ENCODE measurements at regions not wholly inside any gene's neighbourhood (a gene's known extent, or its start where the extent isn't known, plus 50 kb on each side); places are given as distances from the start of the nearest gene placed in this dataset.
"Not testable (repeated sequence)": the region's sequence is repeated elsewhere in the genome, so short reads cannot be mapped to it uniquely, and the experiment has no call there.

DNA sequence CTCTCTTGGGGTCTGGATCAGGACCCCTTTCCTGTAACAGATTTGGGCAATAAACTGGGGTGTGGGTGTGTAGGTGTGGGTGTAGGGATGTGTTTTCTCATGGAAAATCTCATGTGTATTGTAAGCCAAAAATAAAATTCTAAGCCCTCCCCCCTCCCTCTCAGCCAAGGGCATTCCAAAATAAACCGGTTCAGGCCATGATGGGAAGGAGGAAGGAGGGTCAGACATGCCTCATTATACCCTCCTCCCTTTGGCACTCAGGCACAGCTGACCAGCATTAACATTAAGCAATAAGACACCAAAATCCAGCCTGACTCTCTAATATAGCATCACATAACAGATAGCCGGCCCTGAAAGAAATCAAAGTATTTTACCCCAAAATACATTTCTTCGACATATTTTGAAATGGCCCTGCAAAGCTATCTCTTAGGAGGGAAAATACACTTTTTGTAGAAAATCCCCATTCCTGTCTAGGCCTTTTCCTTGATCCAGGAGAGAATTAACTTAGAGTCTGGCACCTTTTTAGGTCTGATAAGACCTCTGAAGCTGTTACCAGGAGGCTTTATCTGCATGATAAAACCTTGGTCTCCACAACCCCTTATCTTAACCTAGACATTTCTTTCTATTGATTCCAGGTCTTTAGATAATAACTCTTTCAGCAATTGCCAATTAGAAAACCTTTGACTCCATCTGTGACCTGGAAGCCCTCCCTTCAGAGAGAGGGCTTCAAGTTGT lies 128.7 kb upstream of the COL5A2 start:
- no peak for DNase-seq (ENCODE audit: extremely low read depth in 1 of 2, low read depth in 1 of 2)

DNA sequence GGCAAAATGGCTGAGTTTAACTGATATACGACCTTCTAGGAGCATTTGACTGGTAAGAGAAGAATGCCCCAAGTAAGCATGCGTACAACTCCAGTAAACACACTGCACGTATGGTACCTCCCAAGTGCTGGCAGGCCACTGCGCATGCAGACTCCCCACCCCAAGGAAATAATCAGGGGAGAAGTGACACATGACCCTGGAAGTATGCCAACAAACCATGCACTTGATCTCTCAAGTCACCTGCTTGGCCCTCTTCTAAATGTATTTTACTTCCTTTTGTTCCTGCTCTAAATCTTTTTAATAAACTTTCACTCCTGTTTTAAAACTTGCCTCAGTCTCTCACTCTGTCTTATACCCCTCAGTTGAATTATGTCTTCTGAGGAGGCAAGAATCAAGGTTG lies 129.8 kb upstream of the COL5A2 start:
- DNase-seq (ENCODE audit: extremely low read depth in 1 of 2, low read depth in 1 of 2): no peak

DNA sequence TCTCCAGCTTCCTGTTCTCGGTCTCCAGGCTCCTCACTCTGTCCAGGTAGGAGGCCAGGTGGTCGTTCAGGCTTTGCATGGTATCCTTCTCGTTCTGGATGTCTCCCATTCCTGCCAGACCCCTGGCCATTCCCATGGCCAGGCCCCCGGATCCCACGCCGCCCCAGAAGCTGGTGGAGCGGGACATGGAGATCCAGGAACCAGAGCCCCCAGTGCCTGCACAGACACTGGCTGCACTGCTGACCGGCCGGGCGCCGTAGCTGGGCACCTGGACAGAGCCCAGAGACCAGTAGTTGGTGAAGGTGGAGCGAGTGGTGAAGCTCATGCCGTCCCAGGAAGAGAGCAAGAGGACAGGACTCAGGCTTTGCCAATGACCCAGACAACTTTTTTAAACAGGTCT lies 129.1 kb upstream of the WDR75 start:
- no peak for DNase-seq (ENCODE audit: extremely low read depth in 1 of 2, low read depth in 1 of 2)

DNA sequence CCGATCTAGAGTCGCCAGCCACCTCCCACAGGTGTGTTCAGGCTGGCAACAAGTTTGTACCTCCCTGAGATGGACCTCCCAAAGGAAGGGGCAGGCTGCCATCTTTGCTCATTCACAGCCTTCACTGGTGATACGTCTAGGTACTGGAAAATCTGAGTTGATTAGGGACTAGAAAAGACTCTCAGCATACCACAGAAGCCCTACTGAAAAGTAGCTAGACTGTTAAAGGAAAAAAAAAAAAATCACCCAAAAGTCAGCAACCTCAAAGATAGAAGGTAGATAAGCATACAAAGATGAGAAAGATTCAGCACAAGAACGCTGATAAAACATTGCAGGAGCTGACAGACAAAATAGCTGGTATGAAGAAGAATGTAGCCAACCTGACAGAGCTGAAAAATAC lies 128.6 kb upstream of the WDR75 start:
- DNase-seq (ENCODE audit: extremely low read depth in 1 of 2, low read depth in 1 of 2): no peak

DNA sequence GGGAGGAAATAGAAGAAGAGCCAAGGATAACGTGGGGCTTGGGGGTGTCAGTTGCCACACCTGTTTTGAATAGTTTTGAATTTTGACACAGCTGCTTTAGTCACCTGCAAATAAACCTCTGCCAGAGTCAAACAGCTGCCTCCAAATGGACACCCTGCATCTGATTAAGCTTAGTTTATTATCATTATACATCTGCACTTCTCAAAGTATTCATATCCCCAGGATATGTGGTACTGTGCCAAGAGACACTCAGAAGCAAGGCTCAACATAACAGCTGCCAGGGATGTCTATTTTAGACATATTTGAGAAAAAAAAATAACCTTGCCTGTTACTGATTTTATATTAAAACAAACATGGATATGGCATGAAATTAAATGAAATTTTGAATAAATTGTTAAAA lies 122.5 kb upstream of the WDR75 start:
- no peak for DNase-seq (ENCODE audit: extremely low read depth in 1 of 2, low read depth in 1 of 2)

DNA sequence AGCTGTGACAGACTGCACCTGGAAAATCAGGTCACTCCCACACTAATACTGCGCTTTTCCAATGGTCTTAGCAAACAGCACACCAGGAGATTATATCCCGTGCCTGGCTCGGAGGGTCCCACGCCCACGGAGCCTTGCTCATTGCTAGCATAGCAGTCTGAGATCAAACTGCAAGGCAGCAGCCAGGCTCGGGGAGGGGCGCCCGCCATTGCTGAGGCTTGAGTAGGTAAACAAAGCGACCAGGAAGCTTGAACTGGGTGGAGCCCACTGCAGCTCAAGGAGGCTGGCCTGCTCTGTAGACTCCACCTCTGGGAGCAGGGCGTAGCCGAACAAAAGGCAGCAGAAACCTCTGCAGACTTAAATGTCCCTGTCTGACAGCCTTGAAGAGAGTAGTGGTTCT lies 121.8 kb upstream of the WDR75 start:
- DNase-seq (ENCODE audit: extremely low read depth in 1 of 2, low read depth in 1 of 2): not testable (repeated sequence)

DNA sequence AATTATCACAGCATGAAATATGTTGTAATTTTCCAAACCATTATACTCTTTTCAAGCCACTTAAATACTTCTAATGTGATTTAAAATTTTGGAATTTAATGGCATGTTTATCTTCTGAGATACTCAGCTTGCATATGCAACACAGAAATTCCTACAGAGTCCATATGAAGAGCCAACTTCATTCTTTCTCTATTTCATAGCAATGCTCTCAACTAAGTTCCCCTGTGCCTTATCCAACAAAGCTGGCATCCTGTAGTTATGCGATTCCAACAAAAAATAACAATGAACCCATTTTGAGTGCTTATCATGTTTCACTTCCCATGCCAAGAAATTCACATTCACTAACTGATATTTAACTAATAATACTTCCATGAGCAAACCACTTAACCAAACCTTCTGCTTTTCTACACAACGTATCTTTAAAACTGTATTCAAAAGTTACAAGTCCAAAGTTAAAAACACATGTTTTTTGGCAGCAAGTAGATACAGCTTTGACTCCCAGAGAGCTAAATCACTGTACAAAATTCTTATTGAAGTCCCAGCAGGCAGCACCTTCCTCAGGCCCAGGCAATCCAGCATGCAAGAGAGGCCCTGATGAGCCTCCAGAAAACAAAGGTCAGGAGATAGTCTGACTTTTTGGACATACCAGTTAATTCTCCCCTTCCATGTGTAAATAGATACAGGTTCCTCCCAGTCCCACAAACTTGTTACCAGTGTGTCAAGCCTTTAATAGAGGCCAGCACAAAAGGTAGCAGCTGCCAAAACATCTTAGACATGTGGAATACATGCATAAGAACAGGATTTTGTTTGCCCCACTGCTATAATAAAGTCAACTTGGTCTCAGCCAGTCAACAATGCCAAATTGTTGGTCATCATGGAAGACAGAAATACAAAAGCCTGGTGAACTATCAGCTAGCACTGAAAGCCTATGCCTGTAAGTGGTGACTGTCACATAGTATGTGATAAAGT lies 113.1 kb upstream of the WDR75 start:
- no peak for DNase-seq (ENCODE audit: extremely low read depth in 1 of 2, low read depth in 1 of 2)

DNA sequence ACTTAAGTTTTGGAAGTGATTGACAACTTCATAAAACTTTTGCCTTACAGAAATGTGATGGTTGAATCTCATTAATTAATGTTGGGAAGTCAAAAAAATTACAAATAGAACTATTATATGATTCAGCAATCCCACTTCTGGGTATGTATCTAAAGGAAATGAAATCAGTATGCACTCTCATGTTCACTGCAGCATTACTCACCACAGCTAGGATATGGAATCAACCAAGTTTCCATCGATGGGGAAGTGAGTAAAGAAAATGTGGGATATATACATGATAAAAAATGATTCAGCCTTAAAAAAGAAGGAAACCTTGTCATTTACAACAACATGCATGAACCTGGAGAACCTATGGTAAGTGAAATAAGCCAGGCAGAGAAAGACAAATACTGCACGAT lies 112.4 kb upstream of the WDR75 start:
- no peak for DNase-seq (ENCODE audit: extremely low read depth in 1 of 2, low read depth in 1 of 2)

DNA sequence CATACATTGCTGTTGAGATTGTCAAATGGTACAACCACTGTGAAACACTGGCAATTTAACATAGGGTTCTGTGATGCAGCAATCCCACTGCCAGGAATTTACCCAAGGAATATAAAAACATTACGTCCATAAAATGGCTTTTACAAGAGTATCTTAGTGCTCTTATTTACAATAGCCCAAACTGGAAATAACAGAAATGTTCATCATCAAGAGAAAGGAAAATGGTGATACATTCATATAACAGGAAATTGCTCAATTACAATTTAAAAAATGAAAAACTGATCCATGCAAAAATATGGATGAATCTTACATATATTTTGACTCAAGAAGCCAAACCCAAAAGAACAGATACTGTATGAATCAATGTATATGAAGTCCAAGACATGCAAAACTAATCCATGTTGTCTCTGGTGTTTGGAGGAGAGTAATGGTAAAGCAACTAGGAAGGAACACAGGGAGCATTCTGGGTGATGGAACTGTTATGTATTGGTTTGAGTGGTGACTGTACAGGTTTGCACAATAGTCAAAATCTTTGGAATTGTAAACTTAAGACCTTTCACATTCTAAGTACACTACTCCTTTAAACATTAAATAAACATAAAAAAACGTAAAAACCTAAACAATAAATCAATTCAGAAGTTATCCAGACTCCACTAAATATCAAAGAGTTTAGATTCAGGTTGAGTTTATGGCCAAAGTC lies 104.8 kb upstream of the WDR75 start:
- DNase-seq (ENCODE audit: extremely low read depth in 1 of 2, low read depth in 1 of 2): no peak

DNA sequence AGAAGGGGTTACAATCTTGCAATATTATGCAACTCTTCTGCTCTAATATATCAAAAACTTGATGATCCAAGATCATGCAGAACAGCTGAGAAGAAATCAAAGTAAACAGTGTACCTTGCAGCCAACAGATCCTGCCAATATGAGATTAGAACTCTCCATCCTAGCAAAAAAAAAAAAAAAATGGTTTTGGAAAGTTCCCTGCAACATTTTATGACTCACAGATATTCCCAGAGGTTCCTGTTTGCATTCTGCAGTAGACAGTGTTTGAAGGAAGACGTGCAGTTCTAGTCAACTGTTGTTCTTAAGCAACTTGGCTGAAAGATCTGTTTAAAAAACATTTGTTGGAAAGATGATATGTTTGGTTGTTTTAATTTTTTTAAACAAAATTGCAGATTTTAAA lies 103.6 kb upstream of the WDR75 start:
- no peak for DNase-seq (ENCODE audit: extremely low read depth in 1 of 2, low read depth in 1 of 2)

DNA sequence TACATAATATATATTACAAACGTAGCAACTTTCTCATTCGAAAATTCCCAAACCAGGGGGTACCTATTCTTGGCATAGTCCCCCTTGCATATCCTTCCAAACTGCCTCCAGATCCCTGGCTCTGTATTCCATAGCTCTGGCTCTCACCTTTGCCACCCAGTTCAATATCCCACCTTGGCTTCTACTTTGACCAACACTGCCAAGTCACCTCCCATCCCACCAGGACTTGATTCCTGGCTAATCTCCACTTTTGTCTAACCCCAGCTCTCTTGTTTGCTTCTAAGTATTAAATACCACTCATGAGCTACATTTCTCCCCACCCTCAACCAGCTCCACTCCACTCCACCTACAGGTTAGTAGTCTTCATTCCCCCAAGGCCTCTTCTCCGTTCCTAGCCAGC lies 103.2 kb upstream of the WDR75 start:
- DNase-seq (ENCODE audit: extremely low read depth in 1 of 2, low read depth in 1 of 2): no peak

DNA sequence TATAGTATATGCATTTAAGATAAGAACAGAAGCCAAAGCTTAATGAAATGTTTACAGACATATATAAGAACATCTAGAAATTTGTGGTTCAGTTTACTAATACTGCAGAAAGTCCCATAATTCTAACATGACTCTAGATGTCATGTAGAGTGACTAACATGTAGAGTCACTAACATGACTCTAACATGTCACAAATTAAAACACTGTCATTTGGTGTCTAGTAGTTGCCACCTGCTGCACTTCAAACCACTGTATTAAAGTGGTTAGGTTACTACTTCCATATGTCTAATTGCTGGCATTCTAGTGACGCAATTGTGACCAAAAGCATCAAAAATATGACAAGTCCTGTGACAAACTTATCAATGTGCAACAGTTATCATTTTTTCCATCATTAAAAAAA lies 100.2 kb upstream of the WDR75 start:
- no peak for DNase-seq (ENCODE audit: extremely low read depth in 1 of 2, low read depth in 1 of 2)

DNA sequence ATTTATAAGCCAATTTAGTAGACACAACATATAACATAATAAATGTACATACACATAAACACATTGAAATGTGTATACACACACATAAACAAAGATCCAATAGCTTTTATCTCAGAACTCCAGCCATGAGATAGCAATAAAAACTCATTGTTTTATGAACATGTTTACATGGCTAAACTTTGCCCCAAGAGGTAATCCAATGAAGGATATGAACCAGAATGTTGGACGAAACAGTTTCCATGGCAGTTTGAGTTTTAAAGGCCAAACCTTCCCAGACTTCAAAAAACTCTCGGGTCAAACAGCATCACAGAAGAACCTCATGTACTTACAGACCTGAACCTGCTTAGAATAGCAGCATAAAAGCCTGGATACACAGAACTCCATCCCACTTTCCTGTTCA lies 97.2 kb upstream of the WDR75 start:
- DNase-seq (ENCODE audit: extremely low read depth in 1 of 2, low read depth in 1 of 2): no peak

DNA sequence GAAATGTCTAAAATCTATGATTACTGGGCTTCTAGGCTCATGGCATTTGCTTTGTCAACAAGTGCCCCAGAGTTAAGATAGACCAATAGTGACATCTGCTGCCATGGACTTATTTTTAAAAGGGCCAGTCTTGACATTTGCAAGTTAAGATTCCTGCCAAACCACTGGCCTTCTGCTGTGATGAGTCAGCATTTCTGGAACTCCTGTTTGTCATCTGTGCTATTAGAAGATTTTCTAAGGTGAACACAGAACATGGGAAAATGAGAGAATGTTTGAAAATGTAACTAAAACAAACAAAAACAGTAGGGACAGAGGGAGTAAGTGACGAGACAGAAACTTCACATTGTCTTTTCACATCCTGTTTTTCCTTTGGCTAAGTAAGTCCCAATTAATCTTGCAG lies 93.7 kb upstream of the WDR75 start:
- no peak for DNase-seq (ENCODE audit: extremely low read depth in 1 of 2, low read depth in 1 of 2)

DNA sequence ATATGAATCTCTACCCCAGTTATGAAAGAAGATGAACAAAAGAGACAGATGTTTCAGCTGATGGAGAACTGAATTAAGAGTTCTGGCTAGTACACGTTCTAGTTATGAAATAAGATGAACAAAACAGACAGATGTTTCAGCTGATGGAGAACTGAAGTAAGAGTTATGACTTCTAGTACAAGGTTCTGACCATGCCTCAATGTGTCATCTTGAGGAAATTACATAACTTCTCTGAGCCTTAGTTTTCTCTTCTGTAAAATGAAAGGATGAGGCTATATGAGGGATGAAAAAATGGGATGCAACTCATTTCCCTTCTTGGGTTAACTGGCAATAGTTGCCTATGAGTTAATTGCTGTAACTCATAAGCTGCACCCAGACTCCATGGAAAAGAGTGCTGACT lies 92.9 kb upstream of the WDR75 start:
- DNase-seq (ENCODE audit: extremely low read depth in 1 of 2, low read depth in 1 of 2): no peak

DNA sequence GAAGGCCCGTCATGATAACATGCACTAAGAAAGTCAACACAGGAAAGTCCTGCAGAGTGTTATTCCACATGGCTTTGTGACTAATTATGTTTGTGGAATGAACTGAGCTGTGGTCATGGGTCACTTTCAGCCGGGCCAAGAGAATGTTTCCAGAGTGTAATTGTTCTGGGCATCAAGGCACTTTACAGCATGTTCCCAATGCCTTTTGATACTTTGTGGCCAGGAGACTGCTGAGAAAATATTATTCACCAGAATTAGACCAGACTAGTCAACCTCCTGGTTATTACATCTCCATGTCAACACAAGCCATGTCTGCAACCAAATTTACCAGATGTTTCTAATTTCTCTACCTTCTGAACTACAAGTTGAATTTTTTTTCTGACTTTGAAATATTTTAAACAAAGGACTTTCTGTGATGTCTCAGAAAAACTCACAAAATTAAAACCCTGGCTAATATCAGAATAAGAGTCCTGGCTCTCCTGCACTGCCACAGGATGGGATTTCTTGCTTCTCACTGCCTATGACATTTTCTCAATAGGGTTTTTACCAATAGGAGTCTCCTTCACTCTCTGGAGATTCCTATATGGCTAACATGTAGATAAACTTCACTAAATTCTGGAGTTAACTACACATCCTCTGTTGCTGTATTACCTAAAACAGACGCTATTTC lies 90.6 kb upstream of the WDR75 start:
- DNase-seq (ENCODE audit: extremely low read depth in 1 of 2, low read depth in 1 of 2): no peak

DNA sequence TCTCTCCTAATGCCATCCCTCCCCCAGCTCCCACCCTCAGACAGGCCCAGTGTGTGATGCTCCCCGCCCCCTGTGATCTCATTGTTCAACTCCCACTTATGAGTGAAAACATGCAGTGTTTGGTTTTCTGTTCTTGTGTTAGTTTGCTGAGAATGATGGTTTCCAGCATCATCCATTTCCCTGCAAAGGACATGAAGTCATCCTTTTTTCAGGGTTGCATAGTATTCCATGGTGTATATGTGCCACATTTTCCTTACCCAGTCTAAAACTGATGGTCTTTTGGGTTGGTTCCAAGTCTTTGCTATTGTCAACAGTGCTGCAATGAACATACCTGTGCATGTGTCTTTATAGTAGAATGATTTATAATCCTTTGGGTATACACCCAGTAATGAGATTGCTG lies 89.3 kb upstream of the WDR75 start:
- DNase-seq (ENCODE audit: extremely low read depth in 1 of 2, low read depth in 1 of 2): not testable (repeated sequence)

DNA sequence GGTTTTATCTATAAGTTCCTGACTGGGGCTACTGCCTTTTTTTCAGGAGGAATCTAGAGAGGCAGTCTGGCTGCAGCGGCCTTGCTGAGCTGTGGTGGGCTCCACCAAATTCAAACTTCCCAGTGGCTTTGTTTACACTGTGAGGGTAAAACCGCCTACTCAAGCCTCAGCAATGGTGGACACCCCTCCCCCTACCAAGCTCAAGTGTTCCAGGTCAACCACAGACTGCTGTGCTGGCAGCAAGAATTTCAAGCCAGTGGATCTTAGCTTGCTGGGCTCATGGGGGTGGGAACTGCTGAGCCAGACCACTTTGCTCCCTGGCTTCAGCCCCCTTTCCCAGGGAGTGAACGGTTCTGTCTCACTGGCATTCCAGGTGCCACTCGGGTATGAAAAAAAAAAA lies 83.9 kb upstream of the WDR75 start:
- DNase-seq (ENCODE audit: extremely low read depth in 1 of 2, low read depth in 1 of 2): not testable (repeated sequence)

DNA sequence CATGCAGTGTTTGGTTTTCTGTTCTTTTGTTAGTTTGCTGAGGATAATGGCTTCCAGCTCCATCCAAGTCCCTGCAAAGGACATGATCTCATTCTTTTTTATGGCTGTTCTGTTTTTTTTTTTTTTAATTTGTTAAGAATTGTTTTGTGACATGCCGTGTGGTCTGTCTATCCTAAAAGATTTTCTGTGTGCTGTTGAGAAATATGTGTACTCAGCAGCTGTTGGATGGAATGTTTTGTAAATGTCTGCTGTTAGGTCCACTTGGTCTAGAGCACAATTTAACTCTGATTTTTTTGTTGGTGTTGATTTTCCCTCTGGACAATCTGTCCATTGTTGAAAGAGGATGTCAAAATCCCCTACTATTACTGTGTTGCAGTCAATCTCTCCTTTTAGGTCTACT lies 80.4 kb upstream of the WDR75 start:
- DNase-seq (ENCODE audit: extremely low read depth in 1 of 2, low read depth in 1 of 2): no peak

DNA sequence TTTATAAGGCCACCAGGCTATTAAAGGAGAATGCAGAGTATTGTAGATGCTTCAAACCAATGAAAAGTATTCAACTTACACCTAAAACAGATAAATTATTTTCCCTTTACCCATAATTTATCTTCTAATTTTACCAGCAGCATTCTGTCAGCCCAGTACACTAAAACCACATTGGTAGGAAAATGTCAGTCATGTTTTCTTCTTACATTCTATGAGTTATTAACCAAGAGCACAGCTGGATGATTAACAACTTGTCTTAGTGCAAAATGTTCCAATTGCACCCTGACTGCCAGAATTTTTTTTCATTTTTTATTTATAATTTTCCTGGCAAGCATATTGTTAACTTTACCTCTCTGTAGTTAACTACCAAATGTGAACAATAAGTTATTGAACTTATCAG lies 79.0 kb upstream of the WDR75 start:
- no peak for DNase-seq (ENCODE audit: extremely low read depth in 1 of 2, low read depth in 1 of 2)

DNA sequence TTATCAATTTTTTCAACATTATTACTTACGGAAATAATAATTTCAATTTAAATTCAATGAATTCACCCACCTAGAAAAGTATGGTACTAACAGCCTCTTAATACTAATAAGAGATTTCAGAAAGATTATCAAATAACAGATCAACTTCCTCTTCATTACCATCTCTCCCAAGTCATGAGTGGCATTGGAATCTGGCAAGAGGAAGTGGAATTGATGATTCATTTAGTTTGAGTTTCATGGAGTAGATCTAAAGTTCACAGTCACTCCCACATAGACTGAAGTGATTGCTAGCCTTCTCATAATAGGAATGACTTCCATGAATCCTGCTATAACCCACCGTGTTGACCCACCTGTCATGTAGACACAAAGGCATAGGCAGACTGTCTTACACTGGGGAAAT lies 77.7 kb upstream of the WDR75 start:
- DNase-seq (ENCODE audit: extremely low read depth in 1 of 2, low read depth in 1 of 2): no peak
